NCI-H1930 (cell line): ENCODE measurements at regions not wholly inside any gene's neighbourhood (a gene's known extent, or its start where the extent isn't known, plus 50 kb on each side); places are given as distances from the start of the nearest gene placed in this dataset.

Source experiments
- DNase-seq, 2 experiments: peaks; one replicate each; lab custom pipeline; 2025; lab: John Stamatoyannopoulos, UW

DNA sequence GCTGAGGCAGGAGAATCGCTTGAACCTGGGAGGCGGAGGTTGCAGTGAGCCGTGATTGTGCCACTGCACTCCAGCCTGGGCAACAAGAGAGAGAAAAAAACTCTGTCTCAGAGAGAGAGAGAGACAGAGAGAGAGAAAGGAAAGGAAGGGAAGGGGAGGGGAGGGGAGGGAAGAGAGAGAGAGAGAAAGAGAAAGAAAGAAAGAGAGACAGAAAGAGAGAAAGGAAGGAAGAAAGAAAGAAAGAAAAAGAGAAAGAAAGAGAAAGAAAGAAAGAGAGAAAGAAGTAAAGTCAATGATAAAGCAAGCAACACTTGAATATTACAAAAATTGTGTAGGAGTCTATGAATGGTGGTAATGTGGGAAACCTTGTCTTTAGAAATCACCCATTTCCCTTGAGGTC lies 133.6 kb upstream of the MSX2 start:
- no peak for DNase-seq

DNA sequence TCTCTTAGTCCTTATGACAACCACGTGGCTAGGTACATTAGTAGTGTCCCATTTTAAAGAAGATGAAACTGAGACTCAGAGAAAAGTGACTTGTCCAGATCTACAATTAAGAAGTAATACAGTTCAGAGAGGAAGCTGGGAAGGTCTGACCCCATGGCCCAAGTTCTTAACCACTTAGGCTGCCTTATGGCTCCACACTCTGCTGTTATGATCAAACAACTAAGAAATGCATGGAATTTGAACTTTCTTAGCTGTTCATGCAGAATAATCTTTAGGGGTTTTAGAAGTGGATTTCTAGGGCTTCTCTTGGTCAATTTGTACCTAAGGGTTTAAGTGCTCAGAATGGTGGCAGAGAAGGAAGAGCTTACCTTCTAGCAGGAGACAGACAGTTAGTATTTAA lies 128.0 kb upstream of the MSX2 start:
- DNase-seq: no peak

DNA sequence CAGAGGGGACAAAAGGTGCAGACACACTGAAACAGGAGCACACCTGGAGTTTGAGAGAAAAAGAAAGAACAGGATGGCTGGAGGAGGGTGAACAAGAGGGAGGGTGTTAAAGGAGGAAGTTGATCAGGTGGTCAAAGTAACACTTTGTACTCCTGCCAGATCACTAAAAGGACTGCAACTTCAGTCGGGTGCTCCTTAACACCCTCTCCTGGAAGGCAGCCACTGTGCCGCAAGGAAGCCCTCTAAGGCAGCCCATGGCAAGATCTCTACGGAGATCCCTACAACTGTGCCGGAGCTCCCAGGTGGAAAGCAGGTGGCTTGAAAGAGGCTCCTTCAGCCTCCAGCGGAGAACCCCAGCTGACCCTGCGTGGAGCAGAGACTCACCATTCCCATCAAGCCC lies 124.4 kb upstream of the MSX2 start:
- DNase-seq: no peak

- no peak for DNase-seq
These were observed 122.4 kb upstream of the MSX2 start for GRCh38 chr5:174601946-174602345.

- DNase-seq: no peak
These were observed 118.2 kb upstream of the MSX2 start for GRCh38 chr5:174606153-174606552.

GRCh38 chr5:174606646-174607045 lies 117.7 kb upstream of the MSX2 start:
- no peak for DNase-seq

- no peak for DNase-seq
These were observed 117.2 kb upstream of the MSX2 start for GRCh38 chr5:174607205-174607604.

DNA sequence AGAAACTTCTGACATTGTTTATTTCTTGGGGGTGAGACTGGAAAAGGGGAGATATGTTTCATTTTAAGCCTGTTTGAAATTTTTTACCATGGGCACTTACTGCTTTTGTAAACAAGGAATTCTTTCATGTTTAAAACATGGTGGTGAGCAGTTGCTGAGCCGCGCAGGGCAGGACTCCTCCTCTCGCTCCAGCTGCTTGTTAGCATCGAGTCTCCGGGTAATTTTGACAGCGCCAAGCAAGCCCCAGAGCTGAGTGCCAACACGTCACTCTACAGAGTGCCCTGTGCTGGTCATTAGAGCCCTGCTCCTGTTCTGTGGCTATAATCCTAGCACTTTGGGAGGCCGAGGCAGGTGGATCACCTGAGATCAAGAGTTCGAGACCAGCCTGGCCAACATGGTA lies 116.5 kb upstream of the MSX2 start:
- DNase-seq: no peak

GRCh38 chr5:174608631-174609097 lies 115.7 kb upstream of the MSX2 start:
- no peak for DNase-seq

DNA sequence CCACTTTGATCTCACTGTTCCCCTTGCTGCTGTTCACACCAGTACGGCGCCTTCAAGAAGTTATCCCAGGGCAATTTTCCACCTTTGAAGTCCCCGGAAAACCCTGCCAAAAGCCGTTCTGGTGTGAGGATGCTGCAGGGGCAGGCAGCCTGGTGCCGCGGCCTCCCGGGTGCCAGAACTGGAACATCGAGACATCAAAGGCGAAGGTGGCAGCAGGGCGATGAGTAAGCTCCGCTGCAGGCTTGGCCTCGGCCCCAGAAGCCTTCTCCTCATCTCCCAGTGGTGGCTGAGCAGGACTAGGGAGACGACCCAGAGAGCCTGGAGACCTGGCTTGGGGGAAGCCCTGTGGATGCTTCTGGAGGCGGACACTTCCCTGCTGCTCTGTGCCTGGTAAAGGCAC lies 115.3 kb upstream of the MSX2 start:
- no peak for DNase-seq

- DNase-seq: no peak
These were observed 113.4 kb upstream of the MSX2 start for GRCh38 chr5:174610968-174611367.

- no peak for DNase-seq
These were observed 111.7 kb upstream of the MSX2 start for GRCh38 chr5:174612686-174613085.

DNA sequence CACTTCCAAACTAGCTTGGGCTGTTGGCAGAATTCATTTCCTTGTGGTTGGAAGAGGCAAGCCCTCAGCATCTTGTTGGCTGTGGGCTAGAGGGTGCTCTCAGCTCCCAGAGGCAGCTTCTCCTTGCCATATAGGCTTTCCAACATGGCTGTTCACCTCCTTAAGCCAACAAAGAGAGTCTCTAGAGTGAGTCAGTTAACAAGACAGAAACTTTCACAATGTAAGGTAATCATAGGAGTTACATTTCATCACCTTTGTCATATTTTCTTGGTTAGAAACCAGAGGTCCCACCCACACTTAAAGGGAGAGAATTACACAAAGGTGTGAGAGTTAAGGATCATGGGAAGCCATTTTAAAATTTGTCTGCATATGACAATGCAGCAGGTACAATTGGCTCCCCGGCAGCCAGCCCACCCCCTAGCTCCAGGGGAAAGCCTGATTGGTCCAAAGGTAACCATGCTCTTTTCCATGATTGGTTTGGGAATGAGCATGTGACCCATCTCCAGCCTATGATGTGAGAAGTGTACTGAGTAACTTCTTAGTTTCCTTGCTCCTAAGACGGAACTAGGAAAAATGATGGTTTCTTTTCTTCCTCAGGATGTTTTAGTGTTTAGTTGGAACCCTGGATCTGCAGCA lies 109.8 kb upstream of the MSX2 start:
- DNase-seq: no peak

GRCh38 chr5:174616036-174616435 lies 108.3 kb upstream of the MSX2 start:
- no peak for DNase-seq

- DNase-seq: no peak
These were observed 107.1 kb upstream of the MSX2 start for GRCh38 chr5:174617285-174617684.

DNA sequence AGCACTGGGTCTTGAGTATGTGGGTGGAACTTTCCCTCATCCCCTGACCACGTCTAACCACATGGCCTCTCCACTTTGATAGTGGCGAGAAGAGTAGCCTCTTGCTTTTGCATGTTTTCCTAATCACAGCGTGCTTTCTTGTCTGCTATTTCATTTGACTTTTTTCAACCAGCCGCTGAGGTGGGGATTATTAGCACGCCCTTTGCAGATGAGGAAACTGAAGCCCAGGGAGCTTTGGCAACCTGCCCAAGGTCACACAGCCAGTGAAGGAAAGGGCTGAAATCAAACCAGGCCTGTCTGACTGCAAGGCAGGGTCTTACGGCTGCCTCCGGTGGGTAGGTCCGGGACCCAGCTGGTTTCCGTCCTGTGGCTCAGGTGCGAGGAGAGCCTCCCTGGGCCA lies 106.5 kb upstream of the MSX2 start:
- no peak for DNase-seq

- no peak for DNase-seq
These were observed 105.8 kb upstream of the MSX2 start for GRCh38 chr5:174618589-174618988.

DNA sequence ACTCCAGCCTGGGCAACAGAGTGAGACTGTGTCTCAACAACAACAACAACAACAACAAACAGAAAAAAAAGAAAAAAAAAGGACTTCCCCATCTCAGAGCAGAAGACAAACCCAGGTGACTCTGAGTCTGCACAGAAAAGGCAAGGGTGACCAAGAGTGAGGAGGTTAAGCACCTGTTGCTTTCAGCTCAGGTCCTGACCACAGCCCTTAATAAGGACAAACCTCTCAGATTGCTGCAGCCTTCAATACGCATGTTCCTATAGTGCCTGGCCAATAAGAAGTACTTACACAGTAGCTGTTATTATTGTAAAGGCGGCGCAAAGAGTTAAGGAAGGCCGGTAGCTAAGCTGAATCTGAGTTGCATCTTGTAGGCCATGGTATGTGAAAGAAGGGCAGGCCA lies 102.3 kb upstream of the MSX2 start:
- no peak for DNase-seq

GRCh38 chr5:174623018-174623417 lies 101.4 kb upstream of the MSX2 start:
- DNase-seq: no peak

DNA sequence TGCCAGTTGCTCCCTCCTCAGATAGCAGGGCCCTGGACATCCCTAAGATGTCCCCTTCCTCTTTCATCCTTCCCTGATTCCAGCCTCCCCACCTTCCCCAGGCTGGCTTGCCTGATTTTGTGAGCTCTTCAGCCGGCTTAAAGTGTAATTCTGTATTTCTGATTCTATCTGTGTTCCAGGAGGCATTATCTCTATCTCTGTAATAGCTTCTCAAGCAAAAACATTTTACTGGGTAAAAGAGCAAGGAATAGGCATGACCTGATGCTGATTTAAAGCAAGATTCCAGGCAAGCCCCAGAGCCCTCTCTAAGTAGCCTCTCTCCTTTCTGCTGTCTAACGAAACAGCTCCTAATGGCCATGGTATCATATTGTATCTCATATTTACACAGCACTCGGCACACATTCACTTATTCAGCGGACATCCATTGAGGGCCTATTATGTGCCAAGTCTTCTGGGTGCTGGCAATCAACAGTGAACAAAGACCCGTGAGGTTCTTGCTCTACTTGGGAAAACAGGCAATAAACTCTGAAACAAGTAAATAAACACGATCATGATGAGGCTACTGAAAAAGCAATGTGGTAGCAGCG lies 100.9 kb upstream of the MSX2 start:
- DNase-seq: peak; percentile 28 to 49

- DNase-seq: no peak
These were observed 99.5 kb upstream of the MSX2 start for GRCh38 chr5:174624733-174625522.

DNA sequence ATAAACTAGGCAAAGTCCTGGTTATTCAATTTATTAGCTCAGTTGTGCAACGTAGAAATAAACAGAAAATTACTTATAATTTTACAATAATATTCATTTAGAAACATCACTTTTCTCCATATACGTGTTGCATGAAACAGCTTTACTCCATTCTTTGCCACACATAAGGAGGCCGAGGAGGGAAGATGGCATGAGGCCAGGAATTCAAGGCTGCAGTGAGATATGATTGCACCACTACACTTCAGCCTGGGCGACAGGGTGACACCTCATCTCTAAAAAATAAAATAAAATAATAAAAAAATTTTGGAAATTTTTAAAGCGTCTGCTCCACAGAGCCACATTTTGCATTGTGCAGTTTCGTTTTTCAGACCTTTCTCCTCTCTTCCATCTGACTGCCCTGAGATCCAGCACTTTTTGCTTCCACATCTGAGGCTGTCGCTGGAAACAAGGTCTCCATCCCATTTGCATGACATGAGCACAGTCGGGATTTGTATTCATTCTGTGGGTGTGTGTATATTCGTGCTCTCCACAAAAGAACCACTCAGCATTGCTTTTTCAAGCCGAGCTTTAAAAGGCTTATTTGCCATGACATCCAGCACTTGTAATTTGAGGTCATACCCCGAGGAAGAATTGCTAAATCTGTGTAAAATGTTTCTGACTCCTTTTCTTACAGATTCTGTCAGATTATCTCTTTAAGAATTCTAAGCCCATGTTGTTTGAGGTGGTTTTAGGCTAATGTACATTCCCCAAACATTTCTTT lies 98.6 kb upstream of the MSX2 start:
- DNase-seq: no peak
